Bone marrow (tissue), 2 donors: ENCODE measurements at regions not wholly inside any gene's neighbourhood (a gene's known extent, or its start where the extent isn't known, plus 50 kb on each side); places are given as distances from the start of the nearest gene placed in this dataset.

Experiments used
- DNase-seq, 2 donors: peaks; one replicate each; lab custom pipeline; 2025; lab: John Stamatoyannopoulos, UW

- DNase-seq, result no peak
Measured at GRCh38 chr6:14817074-14817473, 428.8 kb upstream of the JARID2 start.

DNA sequence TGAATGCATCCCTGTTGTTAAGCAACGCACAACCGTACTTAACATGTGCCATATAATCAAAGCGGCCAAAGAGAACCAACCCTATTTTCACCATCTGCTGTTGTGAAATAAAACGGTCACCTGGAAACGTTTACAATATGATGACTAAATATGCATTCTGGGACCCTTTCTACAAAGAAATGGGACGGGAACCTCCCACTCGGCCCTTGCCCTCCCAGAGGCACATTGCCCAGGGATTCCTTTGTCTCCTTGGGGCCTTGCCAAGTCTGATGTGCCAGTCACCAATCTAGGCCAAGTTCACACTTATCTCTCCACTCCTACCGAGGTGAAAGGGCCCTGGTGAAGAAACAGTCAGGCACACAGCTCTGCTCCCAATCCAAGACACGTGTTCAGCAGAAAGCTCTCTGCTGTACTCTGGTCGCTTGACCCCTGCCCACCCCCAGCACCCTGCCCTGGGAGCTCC is 427.4 kb upstream of the JARID2 start:
- DNase-seq, result no peak

- DNase-seq, result no peak
Measured at GRCh38 chr6:14819001-14819400, 426.9 kb upstream of the JARID2 start.

- DNase-seq, result no peak
Measured at GRCh38 chr6:14819840-14820420, 425.9 kb upstream of the JARID2 start.

GRCh38 chr6:14822012-14822553 is 423.8 kb upstream of the JARID2 start:
- DNase-seq, result no peak

- no peak for DNase-seq
Measured at GRCh38 chr6:14822679-14823078, 423.2 kb upstream of the JARID2 start.

DNA sequence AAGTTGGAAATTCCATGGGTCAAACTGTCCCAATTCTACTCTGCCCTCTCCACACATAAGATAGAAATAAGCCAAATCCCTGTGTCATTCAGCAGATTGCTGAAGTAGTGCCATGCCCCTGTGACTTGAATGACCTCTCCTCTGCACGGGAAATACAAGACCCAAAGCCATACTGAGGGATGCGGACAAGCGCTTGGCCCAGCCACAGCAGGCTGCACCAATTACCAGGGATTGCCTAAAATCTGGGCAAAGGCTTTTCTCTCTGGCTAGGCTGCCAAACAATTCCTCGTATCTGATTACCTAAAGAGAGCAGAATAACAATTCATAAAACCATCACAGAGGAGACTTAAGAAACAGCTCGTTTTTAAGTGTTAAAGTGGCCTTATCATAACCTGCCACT is 421.8 kb upstream of the JARID2 start:
- no peak for DNase-seq

- no peak for DNase-seq
Measured at GRCh38 chr6:14824484-14825275, 421.2 kb upstream of the JARID2 start.

DNA sequence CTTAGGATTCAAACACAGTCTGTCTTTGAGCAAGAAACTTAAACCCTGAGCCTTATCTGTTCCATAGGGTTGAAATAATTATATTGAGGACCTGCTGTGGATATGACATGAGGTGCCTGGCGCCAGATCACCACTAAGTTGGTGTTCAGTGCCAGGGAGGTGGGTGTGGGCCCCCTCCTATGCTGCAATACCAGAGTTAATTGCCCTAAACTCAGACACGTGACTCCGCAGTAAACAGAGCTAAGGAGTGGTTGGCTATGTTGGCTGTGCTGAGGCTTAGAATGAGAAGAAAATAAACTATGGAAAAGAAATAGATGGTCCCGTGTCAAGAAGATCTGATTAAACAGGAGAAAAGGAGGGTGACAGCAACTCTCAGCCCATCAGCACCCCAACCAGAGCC is 419.4 kb upstream of the JARID2 start:
- DNase-seq, result no peak

DNA sequence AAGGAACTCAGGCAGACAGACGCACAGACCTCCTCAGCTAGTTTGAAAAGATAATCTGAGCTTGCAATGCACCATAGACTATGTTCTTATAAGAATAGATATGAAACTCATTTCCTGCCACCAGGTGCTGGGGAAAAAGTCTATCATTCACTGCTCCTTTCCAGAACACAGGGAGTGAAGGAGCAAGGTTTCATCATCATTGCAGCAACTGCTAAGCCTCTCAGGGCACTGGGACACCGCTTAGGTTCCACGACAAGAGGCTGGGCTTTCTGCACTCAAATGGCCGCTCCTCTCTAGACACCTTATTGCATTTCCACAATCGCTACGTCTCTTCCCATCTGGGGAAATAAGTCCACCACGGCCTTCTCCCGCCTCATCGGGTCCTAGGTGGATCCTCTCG is 418.5 kb upstream of the JARID2 start:
- no peak for DNase-seq

GRCh38 chr6:14828201-14828611 is 417.7 kb upstream of the JARID2 start:
- no peak for DNase-seq

GRCh38 chr6:14831070-14831469 is 414.8 kb upstream of the JARID2 start:
- DNase-seq, result no peak

DNA sequence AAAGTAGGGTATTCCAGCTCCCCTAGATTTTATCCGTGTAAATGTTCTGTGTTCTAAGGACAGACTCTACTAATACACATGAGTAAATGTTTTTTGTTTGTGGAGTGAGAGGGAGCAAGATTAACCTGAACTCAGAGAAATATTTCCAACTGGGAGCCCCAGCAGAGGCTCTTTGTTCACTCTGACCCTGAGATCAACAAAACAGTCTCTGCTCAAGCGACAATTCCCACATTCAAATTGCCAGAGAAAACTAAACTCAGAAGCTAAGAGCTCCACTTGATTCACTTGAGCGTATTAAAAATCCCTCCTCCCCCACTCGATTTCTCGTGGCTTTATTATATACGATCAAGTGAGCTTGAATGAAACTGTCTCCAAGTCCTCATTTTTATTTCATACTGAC is 413.9 kb upstream of the JARID2 start:
- DNase-seq, result no peak

DNA sequence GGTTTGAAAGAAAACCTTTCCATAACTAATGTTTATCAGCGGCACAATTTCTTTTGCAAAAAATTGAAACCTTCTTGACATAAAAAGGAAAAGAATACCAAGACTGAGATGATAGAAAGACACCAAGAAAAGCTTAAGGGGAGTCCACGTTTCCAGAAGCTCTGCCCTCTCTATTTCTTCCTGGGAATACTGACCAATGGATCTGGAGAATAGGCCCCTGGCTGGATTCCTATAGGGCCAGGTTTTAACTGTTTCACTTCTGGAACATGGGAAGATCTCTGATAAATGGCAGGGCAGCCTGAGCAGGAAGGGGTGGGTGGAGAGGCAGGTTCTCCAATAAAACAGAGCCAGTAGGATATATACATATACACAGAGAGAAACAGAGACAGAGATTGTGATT is 413.4 kb upstream of the JARID2 start:
- DNase-seq, result no peak

DNA sequence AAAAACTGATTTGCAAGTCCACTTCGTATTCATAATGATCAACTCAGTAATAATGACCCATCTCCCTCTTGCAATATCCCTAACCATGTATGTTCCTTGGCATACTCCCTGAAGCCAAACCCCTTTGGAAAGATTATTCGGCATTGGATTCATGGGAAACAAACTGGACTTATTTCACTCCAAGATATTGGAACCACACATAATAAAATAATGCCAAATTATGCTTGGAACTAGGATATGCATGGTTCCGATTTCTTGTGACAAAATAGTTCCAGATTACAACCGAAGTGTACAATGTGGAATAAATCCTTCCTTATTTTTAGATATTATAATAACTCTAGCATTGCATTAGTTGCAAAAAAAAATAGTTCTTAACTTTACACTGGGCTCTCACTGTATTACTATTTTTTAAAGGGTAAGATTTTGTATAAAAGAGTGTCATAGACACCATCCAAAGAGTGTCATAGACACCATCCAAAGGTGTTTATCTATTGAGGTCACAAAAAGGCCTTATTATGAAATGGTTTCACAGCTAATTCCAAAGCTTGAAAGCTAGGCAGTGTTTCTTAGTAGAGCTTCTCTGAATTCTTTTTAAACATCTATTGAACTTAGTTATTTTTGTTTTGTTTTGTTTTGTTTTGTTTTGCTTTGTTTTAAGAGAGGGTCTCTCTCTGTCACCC is 410.9 kb upstream of the JARID2 start:
- no peak for DNase-seq

- no peak for DNase-seq
Measured at GRCh38 chr6:14837435-14837834, 408.4 kb upstream of the JARID2 start.

DNA sequence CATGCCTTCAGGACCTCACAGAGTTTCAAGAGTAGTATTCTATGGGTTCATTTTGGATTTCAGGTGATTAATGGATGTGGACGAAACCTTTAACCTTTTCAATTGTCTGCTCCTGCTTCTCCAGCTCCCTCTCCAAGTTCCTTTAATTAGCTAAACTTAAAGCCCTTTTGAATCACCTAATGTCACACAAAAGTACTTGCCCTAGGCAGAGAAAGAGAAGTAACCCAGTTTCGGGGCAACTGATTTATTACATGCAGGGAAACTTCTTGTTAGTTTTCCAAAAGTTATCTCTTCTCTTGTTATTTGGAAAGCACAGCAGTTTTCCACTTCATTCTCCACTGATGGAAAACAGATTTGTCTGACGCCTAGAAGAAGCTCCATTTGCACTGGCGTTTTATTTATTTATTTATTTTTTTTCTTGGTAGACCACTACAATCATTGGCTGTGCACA is 407.7 kb upstream of the JARID2 start:
- DNase-seq, result no peak

DNA sequence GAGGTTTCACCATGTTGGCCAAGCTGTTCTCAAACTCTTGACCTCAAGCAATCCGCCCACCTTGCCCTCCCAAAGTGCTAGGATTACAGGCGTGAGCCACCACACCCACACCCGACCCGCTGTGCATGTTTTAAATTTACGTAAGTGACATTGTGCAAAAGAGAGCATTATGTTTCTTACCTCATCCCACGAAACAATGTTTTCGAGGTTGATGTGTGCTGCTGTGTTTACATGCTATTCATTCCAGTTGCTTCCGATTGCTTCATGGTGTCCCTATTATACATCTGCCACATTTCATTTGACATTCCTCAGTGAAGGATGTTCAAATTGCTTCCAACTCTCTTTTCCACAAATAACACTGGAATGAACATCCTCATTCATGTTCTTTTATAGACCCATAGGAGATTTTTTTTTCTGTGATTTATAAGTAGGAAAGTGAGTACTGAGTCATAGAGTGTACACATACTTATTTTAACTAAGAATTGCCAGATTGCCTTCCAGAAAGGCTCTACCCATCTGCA is 403.9 kb upstream of the JARID2 start:
- DNase-seq, result no peak

DNA sequence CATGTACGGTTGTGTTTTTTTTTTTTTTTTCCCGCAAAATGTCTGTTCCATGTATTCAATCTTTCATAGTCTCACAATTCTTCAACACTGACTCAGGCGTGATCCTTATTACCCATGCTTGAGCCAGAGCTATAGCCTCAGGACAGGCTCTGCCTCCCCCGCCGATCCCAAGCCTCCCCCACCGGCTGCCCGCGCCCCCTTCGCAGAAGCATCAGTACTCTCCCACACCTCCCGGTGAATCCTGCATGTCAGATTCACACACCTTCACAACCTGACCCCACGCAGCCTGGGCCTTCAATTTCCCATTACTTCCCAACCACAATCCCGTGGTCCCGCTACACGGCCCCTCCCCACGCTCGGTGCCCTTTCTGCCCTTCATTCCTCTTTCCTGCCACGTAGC is 401.5 kb upstream of the JARID2 start:
- no peak for DNase-seq

GRCh38 chr6:14848019-14848418 is 397.9 kb upstream of the JARID2 start:
- DNase-seq, result no peak

- no peak for DNase-seq
Measured at GRCh38 chr6:14849185-14849584, 396.7 kb upstream of the JARID2 start.

DNA sequence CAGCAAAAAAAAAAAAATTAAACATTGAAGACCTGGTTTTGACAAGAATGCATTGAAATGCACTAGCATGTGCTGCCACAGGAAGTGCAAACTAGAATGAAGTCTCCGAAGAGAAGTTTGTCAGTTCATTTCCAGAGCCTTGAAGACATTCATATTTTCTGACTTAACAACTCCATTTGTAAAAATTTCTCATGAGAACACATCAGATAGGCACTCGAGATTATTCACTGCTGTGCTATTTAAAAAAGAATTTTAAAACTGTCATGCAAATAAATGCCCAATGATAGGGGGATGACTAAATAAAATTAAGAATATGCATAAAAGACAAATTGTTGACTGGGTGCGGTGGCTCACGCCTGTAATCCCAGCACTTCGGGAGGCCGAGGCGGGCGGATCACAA is 394.6 kb upstream of the JARID2 start:
- DNase-seq, result no peak

DNA sequence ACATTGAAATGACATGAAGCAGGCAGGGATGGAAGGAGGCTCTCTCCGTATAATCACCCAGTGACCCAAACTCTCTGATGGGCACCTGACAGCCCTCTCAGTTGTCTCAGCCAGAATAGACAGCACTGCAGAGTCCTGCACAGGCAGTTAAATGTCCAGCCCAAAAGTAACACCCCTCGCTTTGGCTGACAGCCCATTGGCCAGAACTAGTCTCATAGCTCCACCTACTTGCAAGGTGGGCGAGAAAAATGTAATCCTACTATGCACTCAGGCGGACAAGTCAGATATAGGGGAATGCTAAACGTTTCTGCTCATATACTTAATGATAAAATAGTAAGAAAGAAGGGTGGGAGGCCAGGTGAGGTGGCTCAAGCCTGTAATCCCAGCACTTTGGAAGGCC is 393.5 kb upstream of the JARID2 start:
- DNase-seq, result no peak
